Hepatocyte (in vitro differentiated cells): ENCODE measurements at regions not wholly inside any gene's neighbourhood (a gene's known extent, or its start where the extent isn't known, plus 50 kb on each side); places are given as distances from the start of the nearest gene placed in this dataset.

ENCODE experiments used
- DNase-seq: peaks from one replicate; pipeline ENCODE4 v3.0.0-alpha.2; 2016; ENCODE audit warnings: low spot score
- H2AFZ ChIP-seq: fragments of 200-600 bp; sonication (generic); 2 replicates; pipeline ENCODE4 v1.6.0; 2016; ENCODE audit warnings: antibody characterized with exemption, mild to moderate bottlenecking
- H3K27ac ChIP-seq: fragments of 200-600 bp; sonication (generic); 2 replicates; pipeline ENCODE4 v1.5.1; 2016; ENCODE audit warnings: mild to moderate bottlenecking
- H3K27me3 ChIP-seq: fragments of 200-600 bp; sonication (generic); 2 replicates; pipeline ENCODE4 v1.6.1; 2016
- H3K36me3 ChIP-seq: fragments of 200-600 bp; sonication (generic); replicated peaks from 2 replicates; pipeline ENCODE4 v1.5.1; 2016; ENCODE audit warnings: low read depth; ENCODE audit not compliant: insufficient read depth
- H3K4me1 ChIP-seq: fragments of 200-600 bp; sonication (generic); 2 replicates; pipeline ENCODE4 v1.5.1; 2016; ENCODE audit warnings: mild to moderate bottlenecking, moderate library complexity; ENCODE audit not compliant: insufficient read depth
- H3K4me2 ChIP-seq: fragments of 200-600 bp; sonication (generic); 2 replicates; pipeline ENCODE4 v1.6.0; 2016
- H3K4me3 ChIP-seq: fragments of 200-600 bp; sonication (generic); 2 replicates; pipeline ENCODE4 v1.5.1; 2016; ENCODE audit warnings: mild to moderate bottlenecking
- H3K79me2 ChIP-seq: fragments of 200-600 bp; sonication (generic); 2 replicates; pipeline ENCODE4 v1.6.0; 2017; ENCODE audit warnings: mild to moderate bottlenecking
- H3K9me2 ChIP-seq: fragments of 200-600 bp; sonication (generic); replicated peaks from 2 replicates; pipeline ENCODE4 v1.6.0; 2017; ENCODE audit warnings: mild to moderate bottlenecking; ENCODE audit not compliant: insufficient read depth
- H3K9me3 ChIP-seq: fragments of 200-600 bp; sonication (generic); 2 replicates; pipeline ENCODE4 v1.5.1; 2016; ENCODE audit warnings: low read depth, mild to moderate bottlenecking
- H4K20me1 ChIP-seq: fragments of 200-600 bp; sonication (generic); 2 replicates; pipeline ENCODE4 v1.6.0; 2016; ENCODE audit warnings: mild to moderate bottlenecking; ENCODE audit not compliant: insufficient read depth, poor library complexity, severe bottlenecking
- EZH2 ChIP-seq: fragments of 200-600 bp; sonication (generic); IDR thresholded peaks from 2 replicates; pipeline ENCODE4 v1.6.1; 2016; ENCODE audit warnings: antibody characterized with exemption, mild to moderate bottlenecking, borderline replicate concordance
- EZH2phosphoT487 ChIP-seq: fragments of 200-600 bp; sonication (generic); IDR thresholded peaks from one replicate; pipeline ENCODE4 v1.6.1; 2018; ENCODE audit warnings: antibody characterized with exemption, mild to moderate bottlenecking, low read depth, moderate library complexity; ENCODE audit not compliant: unreplicated experiment, severe bottlenecking
- WGBS: methylation state at CpG from one replicate; pipeline ENCODE4 v1.1.6; 2016; ENCODE audit warnings: low lambda C conversion rate; ENCODE audit errors: missing lambda C conversion rate; 5-methylcytosine and 5-hydroxymethylcytosine counted together
- TF ChIP-seq, protein P1 (sequence below): fragments of 200-600 bp; sonication (generic); IDR thresholded peaks from 2 replicates; pipeline ENCODE4 v1.5.1; 2016; ENCODE audit warnings: antibody characterized with exemption, mild to moderate bottlenecking; ENCODE audit not compliant: poor library complexity

- Histone ChIP-seq H3K27me3 (no peaks in the 10 kb centered on the region), H3K79me2 (no peaks in the 10 kb centered on the region), H3K9me3 (no peaks in the 10 kb centered on the region), H3K27ac (no peak overlapping the region), H2AFZ (no peak overlapping the region), H3K4me2 (no peak overlapping the region), H3K9me2 (no peaks in the 10 kb centered on the region), H4K20me1 (peaks cover 3% of the 10 kb centered on the region), H3K4me3 (no peak overlapping the region), H3K36me3 (no peaks in the 10 kb centered on the region), H3K4me1 (peaks cover 15% of the 10 kb centered on the region)
- 78% methylated on average over 12 of the region's 12 CpGs for WGBS
- no peak for TF ChIP-seq EZH2phosphoT487
- TF ChIP-seq, protein P1, sequence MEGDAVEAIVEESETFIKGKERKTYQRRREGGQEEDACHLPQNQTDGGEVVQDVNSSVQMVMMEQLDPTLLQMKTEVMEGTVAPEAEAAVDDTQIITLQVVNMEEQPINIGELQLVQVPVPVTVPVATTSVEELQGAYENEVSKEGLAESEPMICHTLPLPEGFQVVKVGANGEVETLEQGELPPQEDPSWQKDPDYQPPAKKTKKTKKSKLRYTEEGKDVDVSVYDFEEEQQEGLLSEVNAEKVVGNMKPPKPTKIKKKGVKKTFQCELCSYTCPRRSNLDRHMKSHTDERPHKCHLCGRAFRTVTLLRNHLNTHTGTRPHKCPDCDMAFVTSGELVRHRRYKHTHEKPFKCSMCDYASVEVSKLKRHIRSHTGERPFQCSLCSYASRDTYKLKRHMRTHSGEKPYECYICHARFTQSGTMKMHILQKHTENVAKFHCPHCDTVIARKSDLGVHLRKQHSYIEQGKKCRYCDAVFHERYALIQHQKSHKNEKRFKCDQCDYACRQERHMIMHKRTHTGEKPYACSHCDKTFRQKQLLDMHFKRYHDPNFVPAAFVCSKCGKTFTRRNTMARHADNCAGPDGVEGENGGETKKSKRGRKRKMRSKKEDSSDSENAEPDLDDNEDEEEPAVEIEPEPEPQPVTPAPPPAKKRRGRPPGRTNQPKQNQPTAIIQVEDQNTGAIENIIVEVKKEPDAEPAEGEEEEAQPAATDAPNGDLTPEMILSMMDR = no peak
- no peak for TF ChIP-seq EZH2
- no peak for DNase-seq
Measured at GRCh38 chr12:123097561-123098084, 53.3 kb downstream of the PITPNM2 start.

GRCh38 chr12:123096741-123097140, 54.1 kb downstream of the PITPNM2 start:
- H3K79me2 ChIP-seq = no peaks in the 10 kb centered on the region
- no peak for TF ChIP-seq EZH2phosphoT487
- TF ChIP-seq, protein P1 = no peak
- TF ChIP-seq EZH2 = no peak
- H3K27me3 ChIP-seq = no peaks in the 10 kb centered on the region
- 91% methylated on average over 5 of the region's 5 CpGs for WGBS
- H3K9me3 ChIP-seq = no peaks in the 10 kb centered on the region
- peaks cover 15% of the 10 kb centered on the region for H3K4me1 ChIP-seq
- DNase-seq = no peak
- no peak overlapping the region for H3K4me2 ChIP-seq
- no peak overlapping the region for H3K4me3 ChIP-seq
- no peaks in the 10 kb centered on the region for H3K9me2 ChIP-seq
- H2AFZ ChIP-seq = no peak overlapping the region
- H3K27ac ChIP-seq = no peak overlapping the region
- H4K20me1 ChIP-seq = peaks cover 3% of the 10 kb centered on the region
- H3K36me3 ChIP-seq = no peaks in the 10 kb centered on the region

DNA sequence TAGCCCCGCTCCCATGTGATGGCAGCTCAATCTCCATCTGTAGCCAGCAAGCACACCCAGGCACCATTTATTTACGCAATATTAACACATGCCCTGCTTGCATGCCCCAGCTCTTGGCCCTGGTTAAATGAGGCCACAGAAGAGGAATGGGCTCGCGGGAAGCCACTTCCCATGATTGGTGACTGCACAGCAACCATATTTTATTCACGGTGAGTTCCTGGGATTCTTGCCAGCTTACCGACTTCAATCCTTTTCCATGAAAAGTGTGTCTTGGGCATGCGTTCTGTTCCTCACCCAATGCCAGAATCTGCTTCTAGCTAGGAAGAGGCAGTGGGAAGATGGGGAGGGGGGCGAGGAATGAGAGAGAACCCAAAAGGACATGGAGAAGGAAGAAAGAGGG, 54.7 kb downstream of the PITPNM2 start:
- no peaks in the 10 kb centered on the region for H3K9me2 ChIP-seq
- H3K9me3 ChIP-seq = no peaks in the 10 kb centered on the region
- H3K27ac ChIP-seq = no peak overlapping the region
- H2AFZ ChIP-seq = no peak overlapping the region
- DNase-seq = no peak
- 95% methylated on average over 8 of the region's 8 CpGs for WGBS
- no peak overlapping the region for H3K4me2 ChIP-seq
- H4K20me1 ChIP-seq = peaks cover under 1% of the 10 kb centered on the region
- no peak for TF ChIP-seq EZH2
- TF ChIP-seq, protein P1 = no peak
- H3K36me3 ChIP-seq = no peaks in the 10 kb centered on the region
- no peaks in the 10 kb centered on the region for H3K79me2 ChIP-seq
- H3K4me1 ChIP-seq = peaks cover 15% of the 10 kb centered on the region
- H3K27me3 ChIP-seq = no peaks in the 10 kb centered on the region
- H3K4me3 ChIP-seq = no peak overlapping the region
